HEK293 (cell line): ENCODE measurements at regions not wholly inside any gene's neighbourhood (a gene's known extent, or its start where the extent isn't known, plus 50 kb on each side); places are given as distances from the start of the nearest gene placed in this dataset.

Experiments
- CTCF ChIA-PET: fragments of 350-600 bp; formaldehyde crosslinking; extraction: SDS; loops from one replicate; lab custom pipeline; 2021; ENCODE audit warnings: antibody characterized with exemption; lab: Yijun Ruan, JAX
- POLR2A ChIA-PET: fragments of 300-600 bp; formaldehyde crosslinking; extraction: SDS; loops from one replicate; lab custom pipeline; 2020; ENCODE audit warnings: antibody characterized with exemption, inconsistent platforms; lab: Yijun Ruan, JAX
- H3K27ac ChIP-seq: fragments of 200-500 bp; sonication (Bioruptor generic); 2 replicates; pipeline ENCODE4 v1.5.1; 2014; ENCODE audit warnings: low read depth, low read length, control low read depth, inconsistent platforms; ENCODE audit errors: extremely low read depth
- H3K36me3 ChIP-seq, 2 experiments: fragments of 200-500 bp in 1 of 2; sonication (Bioruptor generic) in 1 of 2; 1 replicate in 1 of 2; 2 replicates in 1 of 2; pipeline ENCODE4 v1.5.1; 2014 to 2017; ENCODE audit warnings: inconsistent platforms in 2 of 2, low read length in 2 of 2; ENCODE audit not compliant: control insufficient read depth in 2 of 2, insufficient read depth in 1 of 2
- H3K4me1 ChIP-seq: fragments of 200-500 bp; sonication (Bioruptor generic); 2 replicates; pipeline ENCODE4 v1.5.1; 2014; ENCODE audit warnings: mild to moderate bottlenecking, low read length, inconsistent platforms; ENCODE audit not compliant: control insufficient read depth, insufficient read depth
- H3K4me3 ChIP-seq: 2 replicates; pipeline ENCODE4 v1.5.1; 2011; ENCODE audit warnings: low read depth, mild to moderate bottlenecking, control low read depth, low read length, moderate library complexity
- H3K9me3 ChIP-seq: fragments of 200-500 bp; sonication (Bioruptor generic); 2 replicates; pipeline ENCODE4 v1.5.1; 2014; ENCODE audit warnings: low read depth, low read length, inconsistent platforms; ENCODE audit not compliant: control insufficient read depth, insufficient read depth
- RBAK ChIP-seq: fragments of 450-650 bp; formaldehyde crosslinking; IDR thresholded peaks from 2 replicates; pipeline ENCODE4 v1.5.1; 2016; ENCODE audit warnings: missing biosample characterization, missing genetic modification characterization
- ZBTB1 ChIP-seq: fragments of 450-650 bp; formaldehyde crosslinking; IDR thresholded peaks from 2 replicates; pipeline ENCODE4 v1.5.1; 2016; ENCODE audit warnings: missing biosample characterization, missing genetic modification characterization
- ZNF184 ChIP-seq: fragments of 450-650 bp; IDR thresholded peaks from 2 replicates; pipeline ENCODE4 v1.5.1; 2018; ENCODE audit warnings: missing biosample characterization, mild to moderate bottlenecking, missing genetic modification characterization
- ZNF19 ChIP-seq: fragments of 450-650 bp; formaldehyde crosslinking; IDR thresholded peaks from 2 replicates; pipeline ENCODE4; 2016; ENCODE audit warnings: missing biosample characterization, missing genetic modification characterization, low read depth
- ZNF292 ChIP-seq: fragments of 450-650 bp; formaldehyde crosslinking; IDR thresholded peaks from 2 replicates; pipeline ENCODE4 v1.5.1; 2016; ENCODE audit warnings: low read depth, missing biosample characterization, missing genetic modification characterization, borderline replicate concordance
- ZNF335 ChIP-seq: fragments of 450-650 bp; formaldehyde crosslinking; conservative IDR thresholded peaks from 2 replicates; pipeline ENCODE4 v1.5.1; 2016; ENCODE audit warnings: missing biosample characterization, missing genetic modification characterization
- ZNF341 ChIP-seq: fragments of 450-650 bp; formaldehyde crosslinking; IDR thresholded peaks from 2 replicates; pipeline ENCODE4; 2016; ENCODE audit warnings: low read depth, missing biosample characterization, missing genetic modification characterization
- ZNF354C ChIP-seq: fragments of 450-650 bp; formaldehyde crosslinking; IDR thresholded peaks from 2 replicates; pipeline ENCODE4 v1.5.1; 2016; ENCODE audit warnings: missing biosample characterization, missing genetic modification characterization, low read depth, borderline replicate concordance
- ZNF501 ChIP-seq: fragments of 450-650 bp; formaldehyde crosslinking; IDR thresholded peaks from 2 replicates; pipeline ENCODE4 v1.5.1; 2016; ENCODE audit warnings: missing biosample characterization, missing genetic modification characterization
- ZNF514 ChIP-seq: fragments of 450-650 bp; formaldehyde crosslinking; IDR thresholded peaks from 2 replicates; pipeline ENCODE4 v1.5.1; 2016; ENCODE audit warnings: missing biosample characterization, missing genetic modification characterization
- ZNF529 ChIP-seq: fragments of 450-650 bp; formaldehyde crosslinking; IDR thresholded peaks from 2 replicates; pipeline ENCODE4 v1.5.1; 2017; ENCODE audit warnings: missing genetic modification characterization, missing biosample characterization; ENCODE audit not compliant: insufficient replicate concordance
- ZNF530 ChIP-seq: fragments of 450-650 bp; formaldehyde crosslinking; IDR thresholded peaks from 2 replicates; pipeline ENCODE4 v1.5.1; 2016; ENCODE audit warnings: low read depth, missing biosample characterization, missing genetic modification characterization
- ZNF548 ChIP-seq: fragments of 450-650 bp; formaldehyde crosslinking; IDR thresholded peaks from 2 replicates; pipeline ENCODE4 v1.5.1; 2016; ENCODE audit warnings: missing biosample characterization, missing genetic modification characterization
- ZNF549 ChIP-seq: fragments of 450-650 bp; IDR thresholded peaks from 2 replicates; pipeline ENCODE4 v1.5.1; 2018; ENCODE audit warnings: missing biosample characterization, missing genetic modification characterization, mild to moderate bottlenecking, inconsistent platforms, moderate library complexity
- ZNF629 ChIP-seq: fragments of 450-650 bp; formaldehyde crosslinking; IDR thresholded peaks from 2 replicates; pipeline ENCODE4 v1.5.1; 2017; ENCODE audit warnings: missing biosample characterization, missing genetic modification characterization
- ZNF677 ChIP-seq: fragments of 450-650 bp; IDR thresholded peaks from 2 replicates; pipeline ENCODE4 v1.5.0; 2018; ENCODE audit warnings: missing biosample characterization, mild to moderate bottlenecking, missing genetic modification characterization, moderate library complexity
- ZNF792 ChIP-seq: fragments of 450-650 bp; formaldehyde crosslinking; IDR thresholded peaks from 2 replicates; pipeline ENCODE4 v1.5.1; 2016; ENCODE audit warnings: missing biosample characterization, missing genetic modification characterization
- ZSCAN23 ChIP-seq: fragments of 450-650 bp; formaldehyde crosslinking; IDR thresholded peaks from 2 replicates; pipeline ENCODE4 v1.5.1; 2016; ENCODE audit warnings: missing biosample characterization, missing genetic modification characterization
- ZXDB ChIP-seq: fragments of 450-650 bp; formaldehyde crosslinking; IDR thresholded peaks from 2 replicates; pipeline ENCODE4 v1.5.1; 2016; ENCODE audit warnings: missing biosample characterization, missing genetic modification characterization
- TF ChIP-seq, protein P1 (sequence below): fragments of 450-650 bp; formaldehyde crosslinking; conservative IDR thresholded peaks from 2 replicates; pipeline ENCODE4 v1.5.1; 2016; ENCODE audit warnings: low read depth, missing biosample characterization, missing genetic modification characterization
- TF ChIP-seq, protein P2 (sequence below): fragments of 450-650 bp; formaldehyde crosslinking; IDR thresholded peaks from 2 replicates; pipeline ENCODE4 v1.5.1; 2016; ENCODE audit warnings: missing biosample characterization, missing genetic modification characterization
- TF ChIP-seq, protein P3 (sequence below): fragments of 450-650 bp; formaldehyde crosslinking; IDR thresholded peaks from 2 replicates; pipeline ENCODE4 v1.5.1; 2016; ENCODE audit warnings: missing biosample characterization, missing genetic modification characterization

GRCh38 chr12:13811061-13811460 lies 170.3 kb downstream of the GRIN2B start:
- no peak for TF ChIP-seq ZNF292 (tag by site-specific recombination)
- TF ChIP-seq, protein P1, sequence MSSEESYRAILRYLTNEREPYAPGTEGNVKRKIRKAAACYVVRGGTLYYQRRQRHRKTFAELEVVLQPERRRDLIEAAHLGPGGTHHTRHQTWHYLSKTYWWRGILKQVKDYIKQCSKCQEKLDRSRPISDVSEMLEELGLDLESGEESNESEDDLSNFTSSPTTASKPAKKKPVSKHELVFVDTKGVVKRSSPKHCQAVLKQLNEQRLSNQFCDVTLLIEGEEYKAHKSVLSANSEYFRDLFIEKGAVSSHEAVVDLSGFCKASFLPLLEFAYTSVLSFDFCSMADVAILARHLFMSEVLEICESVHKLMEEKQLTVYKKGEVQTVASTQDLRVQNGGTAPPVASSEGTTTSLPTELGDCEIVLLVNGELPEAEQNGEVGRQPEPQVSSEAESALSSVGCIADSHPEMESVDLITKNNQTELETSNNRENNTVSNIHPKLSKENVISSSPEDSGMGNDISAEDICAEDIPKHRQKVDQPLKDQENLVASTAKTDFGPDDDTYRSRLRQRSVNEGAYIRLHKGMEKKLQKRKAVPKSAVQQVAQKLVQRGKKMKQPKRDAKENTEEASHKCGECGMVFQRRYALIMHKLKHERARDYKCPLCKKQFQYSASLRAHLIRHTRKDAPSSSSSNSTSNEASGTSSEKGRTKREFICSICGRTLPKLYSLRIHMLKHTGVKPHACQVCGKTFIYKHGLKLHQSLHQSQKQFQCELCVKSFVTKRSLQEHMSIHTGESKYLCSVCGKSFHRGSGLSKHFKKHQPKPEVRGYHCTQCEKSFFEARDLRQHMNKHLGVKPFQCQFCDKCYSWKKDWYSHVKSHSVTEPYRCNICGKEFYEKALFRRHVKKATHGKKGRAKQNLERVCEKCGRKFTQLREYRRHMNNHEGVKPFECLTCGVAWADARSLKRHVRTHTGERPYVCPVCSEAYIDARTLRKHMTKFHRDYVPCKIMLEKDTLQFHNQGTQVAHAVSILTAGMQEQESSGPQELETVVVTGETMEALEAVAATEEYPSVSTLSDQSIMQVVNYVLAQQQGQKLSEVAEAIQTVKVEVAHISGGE (tag by site-specific recombination) = no peak
- no peak for TF ChIP-seq ZBTB1 (tag by site-specific recombination)
- TF ChIP-seq, all 188 proteins: peak for 0
- Histone ChIP-seq H3K27ac (no peak overlapping the region), H3K36me3 (no peaks in the 10 kb centered on the region), H3K4me1 (no peaks in the 10 kb centered on the region), H3K9me3 (no peaks in the 10 kb centered on the region), H3K4me3 (no peak overlapping the region)
- CTCF ChIA-PET = interaction anchor here (0.6 kb wide), 1 partner anchor 806 kb away, joined by 5 read pairs; no protein-coding TSS in a partner anchor
- POLR2A ChIA-PET = no interaction called here

DNA sequence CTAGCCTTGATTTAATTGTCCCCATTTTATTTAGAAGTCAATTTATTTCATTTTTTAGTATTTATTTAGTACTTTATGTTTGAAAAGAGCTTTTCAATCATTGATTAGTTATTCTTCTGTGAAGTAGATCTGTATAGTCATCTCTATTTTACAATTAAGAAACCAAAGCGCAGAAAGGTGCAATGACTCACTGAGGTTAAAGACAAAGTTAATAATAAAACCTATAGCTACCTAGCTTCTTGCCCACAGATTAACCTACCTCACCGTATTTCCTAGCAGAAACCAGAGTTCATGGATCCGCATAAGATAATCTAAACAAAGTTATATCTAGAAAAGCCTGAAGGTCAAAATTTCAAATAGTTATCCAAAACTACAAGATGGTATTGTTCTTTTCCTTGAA lies 176.4 kb downstream of the GRIN2B start:
- CTCF ChIA-PET = no interaction called here
- Histone ChIP-seq H3K4me1 (no peaks in the 10 kb centered on the region), H3K27ac (no peak overlapping the region), H3K36me3 (no peaks in the 10 kb centered on the region), H3K4me3 (no peak overlapping the region), H3K9me3 (no peaks in the 10 kb centered on the region)
- POLR2A ChIA-PET = no interaction called here
- TF ChIP-seq ZNF184 = no peak
- TF ChIP-seq ZNF629 (tag by site-specific recombination) = no peak
- no peak for TF ChIP-seq ZNF530
- no peak for TF ChIP-seq ZNF19
- no peak for TF ChIP-seq ZXDB (tag by site-specific recombination)
- no peak for TF ChIP-seq ZNF548 (tag by site-specific recombination)

DNA sequence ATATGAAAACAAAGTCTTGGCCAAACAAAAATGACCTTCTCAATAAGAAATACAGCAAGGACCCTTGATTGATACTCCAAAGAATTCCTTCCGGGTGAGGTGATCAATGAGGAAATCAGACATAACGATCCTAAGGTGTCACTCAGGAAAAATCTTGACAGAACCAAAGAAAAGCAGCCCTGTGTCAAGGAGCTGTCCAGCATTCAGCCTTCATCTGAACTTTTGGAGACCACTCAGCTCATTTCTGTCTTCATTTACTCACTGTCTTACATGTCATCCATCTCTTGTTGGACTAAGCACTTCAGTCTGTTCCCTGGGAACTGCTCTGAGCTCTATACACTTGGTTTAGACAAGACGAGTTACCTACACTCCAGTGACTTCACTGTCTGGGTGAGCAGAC lies 179.9 kb downstream of the GRIN2B start:
- H3K36me3 ChIP-seq = no peaks in the 10 kb centered on the region
- no peaks in the 10 kb centered on the region for H3K9me3 ChIP-seq
- H3K4me1 ChIP-seq = no peaks in the 10 kb centered on the region
- no peak overlapping the region for H3K27ac ChIP-seq
- no peak overlapping the region for H3K4me3 ChIP-seq
- no peak for TF ChIP-seq ZNF335 (tag by site-specific recombination)
- TF ChIP-seq, protein P2, sequence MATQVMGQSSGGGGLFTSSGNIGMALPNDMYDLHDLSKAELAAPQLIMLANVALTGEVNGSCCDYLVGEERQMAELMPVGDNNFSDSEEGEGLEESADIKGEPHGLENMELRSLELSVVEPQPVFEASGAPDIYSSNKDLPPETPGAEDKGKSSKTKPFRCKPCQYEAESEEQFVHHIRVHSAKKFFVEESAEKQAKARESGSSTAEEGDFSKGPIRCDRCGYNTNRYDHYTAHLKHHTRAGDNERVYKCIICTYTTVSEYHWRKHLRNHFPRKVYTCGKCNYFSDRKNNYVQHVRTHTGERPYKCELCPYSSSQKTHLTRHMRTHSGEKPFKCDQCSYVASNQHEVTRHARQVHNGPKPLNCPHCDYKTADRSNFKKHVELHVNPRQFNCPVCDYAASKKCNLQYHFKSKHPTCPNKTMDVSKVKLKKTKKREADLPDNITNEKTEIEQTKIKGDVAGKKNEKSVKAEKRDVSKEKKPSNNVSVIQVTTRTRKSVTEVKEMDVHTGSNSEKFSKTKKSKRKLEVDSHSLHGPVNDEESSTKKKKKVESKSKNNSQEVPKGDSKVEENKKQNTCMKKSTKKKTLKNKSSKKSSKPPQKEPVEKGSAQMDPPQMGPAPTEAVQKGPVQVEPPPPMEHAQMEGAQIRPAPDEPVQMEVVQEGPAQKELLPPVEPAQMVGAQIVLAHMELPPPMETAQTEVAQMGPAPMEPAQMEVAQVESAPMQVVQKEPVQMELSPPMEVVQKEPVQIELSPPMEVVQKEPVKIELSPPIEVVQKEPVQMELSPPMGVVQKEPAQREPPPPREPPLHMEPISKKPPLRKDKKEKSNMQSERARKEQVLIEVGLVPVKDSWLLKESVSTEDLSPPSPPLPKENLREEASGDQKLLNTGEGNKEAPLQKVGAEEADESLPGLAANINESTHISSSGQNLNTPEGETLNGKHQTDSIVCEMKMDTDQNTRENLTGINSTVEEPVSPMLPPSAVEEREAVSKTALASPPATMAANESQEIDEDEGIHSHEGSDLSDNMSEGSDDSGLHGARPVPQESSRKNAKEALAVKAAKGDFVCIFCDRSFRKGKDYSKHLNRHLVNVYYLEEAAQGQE (tag by site-specific recombination) = peak; percentile 80
- POLR2A ChIA-PET = no interaction called here
- CTCF ChIA-PET = no interaction called here

DNA sequence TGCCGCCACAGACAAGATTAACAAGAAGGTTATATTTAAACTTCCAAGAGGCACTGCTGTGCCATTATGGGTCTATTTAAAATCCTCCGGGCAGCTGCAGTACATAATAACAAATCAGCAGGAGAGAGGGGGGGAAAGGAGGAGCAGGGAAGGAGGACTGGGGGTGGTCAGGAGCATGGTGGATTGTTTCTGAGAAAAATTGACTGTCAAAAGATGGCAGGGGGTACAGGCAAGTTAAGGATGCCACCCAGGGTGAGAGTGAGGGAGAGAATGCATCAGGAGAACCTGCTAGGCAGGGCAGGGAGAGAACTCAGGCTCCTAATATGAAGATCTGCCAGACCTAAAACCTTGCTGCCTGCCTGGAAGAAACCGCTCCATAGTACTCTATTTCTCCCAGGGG lies 181.8 kb downstream of the GRIN2B start:
- H3K9me3 ChIP-seq = no peaks in the 10 kb centered on the region
- no peaks in the 10 kb centered on the region for H3K4me1 ChIP-seq
- H3K4me3 ChIP-seq = no peak overlapping the region
- H3K36me3 ChIP-seq = no peaks in the 10 kb centered on the region
- ChIA-PET POLR2A (no interaction called here), CTCF (no interaction called here)
- H3K27ac ChIP-seq = no peak overlapping the region
- TF ChIP-seq ZNF514 = no peak
- TF ChIP-seq ZNF341 (tag by site-specific recombination) = no peak
- no peak for TF ChIP-seq RBAK (tag by site-specific recombination)
- no peak for TF ChIP-seq ZNF529 (tag by site-specific recombination)
- TF ChIP-seq, protein P3, sequence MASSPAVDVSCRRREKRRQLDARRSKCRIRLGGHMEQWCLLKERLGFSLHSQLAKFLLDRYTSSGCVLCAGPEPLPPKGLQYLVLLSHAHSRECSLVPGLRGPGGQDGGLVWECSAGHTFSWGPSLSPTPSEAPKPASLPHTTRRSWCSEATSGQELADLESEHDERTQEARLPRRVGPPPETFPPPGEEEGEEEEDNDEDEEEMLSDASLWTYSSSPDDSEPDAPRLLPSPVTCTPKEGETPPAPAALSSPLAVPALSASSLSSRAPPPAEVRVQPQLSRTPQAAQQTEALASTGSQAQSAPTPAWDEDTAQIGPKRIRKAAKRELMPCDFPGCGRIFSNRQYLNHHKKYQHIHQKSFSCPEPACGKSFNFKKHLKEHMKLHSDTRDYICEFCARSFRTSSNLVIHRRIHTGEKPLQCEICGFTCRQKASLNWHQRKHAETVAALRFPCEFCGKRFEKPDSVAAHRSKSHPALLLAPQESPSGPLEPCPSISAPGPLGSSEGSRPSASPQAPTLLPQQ (tag by site-specific recombination) = no peak
- no peak for TF ChIP-seq ZNF792
- TF ChIP-seq ZNF549 = no peak
- no peak for TF ChIP-seq ZNF501 (tag by site-specific recombination)
- no peak for TF ChIP-seq ZNF677 (tag by site-specific recombination)
- no peak for TF ChIP-seq ZNF354C (tag by site-specific recombination)
- no peak for TF ChIP-seq ZSCAN23 (tag by site-specific recombination)
